ENCODE measurements at regions not wholly inside any gene's neighbourhood (a gene's known extent, or its start where the extent isn't known, plus 50 kb on each side); places are given as distances from the start of the nearest gene placed in this dataset.
A peak's percentile ranks its signal among the peaks of the same experiment; 100 is the strongest.
"Not testable (repeated sequence)": the region's sequence is repeated elsewhere in the genome, so short reads cannot be mapped to it uniquely, and the experiment has no call there.

DNA sequence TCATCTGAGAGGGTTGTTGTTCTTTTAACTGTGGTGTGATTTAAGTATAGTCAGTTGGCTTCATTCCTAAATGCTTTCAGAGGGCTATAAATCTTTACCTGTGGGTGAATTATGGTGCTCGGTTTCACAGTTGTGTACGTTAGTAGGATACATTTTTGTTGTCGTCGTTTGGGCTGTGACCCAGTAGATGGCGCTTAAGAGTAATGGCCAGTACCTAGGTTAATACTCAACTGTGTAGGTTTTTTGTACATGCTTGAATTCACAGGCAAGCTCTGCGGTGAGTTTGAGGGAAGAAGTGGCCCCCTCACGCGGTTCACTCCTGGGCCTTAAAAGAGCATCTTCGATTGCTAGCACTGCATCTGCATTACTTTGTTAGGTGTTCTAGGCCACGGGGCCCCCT is 571.7 kb upstream of the TGIF2LX start:
- TF ChIP-seq CTCF (IDR thresholded peaks at IDR 0.05) = peak; percentile 27
- H3K27ac ChIP-seq = not testable (repeated sequence)

GRCh38 chrX:89369904-89370303 is 551.8 kb upstream of the TGIF2LX start:
- not testable (repeated sequence) for H3K27ac ChIP-seq

- H3K27ac ChIP-seq = not testable (repeated sequence)
These were observed 528.7 kb upstream of the TGIF2LX start for GRCh38 chrX:89393004-89393403.

- not testable (repeated sequence) for H3K27ac ChIP-seq
These were observed 518.9 kb upstream of the TGIF2LX start for GRCh38 chrX:89402818-89403217.

DNA sequence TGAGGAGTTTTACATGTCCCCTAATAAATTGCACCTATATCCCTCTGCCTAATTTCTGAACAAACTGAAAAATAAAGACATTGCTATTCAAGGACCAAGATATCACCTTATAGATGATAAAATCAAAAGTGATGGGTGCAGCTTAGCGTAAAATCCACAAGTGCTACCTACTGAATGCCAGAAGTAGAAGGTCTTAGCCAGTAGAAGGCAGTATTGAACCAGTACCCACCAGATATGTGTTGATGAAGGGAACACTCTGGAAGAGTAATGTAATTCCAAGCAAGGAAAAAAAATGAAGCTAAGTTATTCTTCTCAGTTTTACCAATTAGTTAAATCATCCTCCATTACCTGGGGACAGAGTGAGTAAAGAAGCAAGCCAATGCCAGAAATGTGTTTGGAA is 516.6 kb upstream of the TGIF2LX start:
- H3K27ac ChIP-seq = not testable (repeated sequence)

DNA sequence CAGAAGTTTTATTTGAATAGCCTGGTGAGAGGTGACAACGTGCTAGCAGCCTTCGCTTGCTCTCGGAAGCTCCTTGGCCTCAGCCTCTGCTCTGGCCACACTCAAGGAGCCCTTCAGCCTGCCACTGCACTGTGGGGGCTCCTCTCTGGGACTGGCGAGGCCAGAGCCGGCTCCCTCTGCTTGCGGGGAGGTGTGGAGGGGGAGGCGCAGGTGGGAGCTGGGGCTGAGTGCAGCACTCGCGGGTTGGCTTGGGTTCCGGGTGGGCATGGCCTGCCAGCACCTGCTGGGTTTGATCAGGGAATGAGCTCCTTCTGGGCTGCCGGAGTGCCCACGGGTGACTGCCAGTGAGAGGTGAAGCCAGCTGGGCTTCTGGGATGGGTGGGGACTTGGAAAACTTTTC is 504.8 kb upstream of the TGIF2LX start:
- not testable (repeated sequence) for H3K27ac ChIP-seq

GRCh38 chrX:89432652-89433231 is 489.0 kb upstream of the TGIF2LX start:
- not testable (repeated sequence) for H3K27ac ChIP-seq

Data from 22Rv1 (cell line).